GM19025 (cell line): ENCODE measurements at regions not wholly inside any gene's neighbourhood (a gene's known extent, or its start where the extent isn't known, plus 50 kb on each side); places are given as distances from the start of the nearest gene placed in this dataset.

Experiments
- ATAC-seq: cut with Tn5 transposase; IDR thresholded peaks from one replicate; pipeline ENCODE4 v1.9.1; 2021; ENCODE audit warnings: mild to moderate bottlenecking, low read depth, moderate library complexity; ENCODE audit not compliant: unreplicated experiment

- ATAC-seq: no peak
These were observed 77.9 kb upstream of the UQCRFS1 start for GRCh38 chr19:29290853-29291252.

DNA sequence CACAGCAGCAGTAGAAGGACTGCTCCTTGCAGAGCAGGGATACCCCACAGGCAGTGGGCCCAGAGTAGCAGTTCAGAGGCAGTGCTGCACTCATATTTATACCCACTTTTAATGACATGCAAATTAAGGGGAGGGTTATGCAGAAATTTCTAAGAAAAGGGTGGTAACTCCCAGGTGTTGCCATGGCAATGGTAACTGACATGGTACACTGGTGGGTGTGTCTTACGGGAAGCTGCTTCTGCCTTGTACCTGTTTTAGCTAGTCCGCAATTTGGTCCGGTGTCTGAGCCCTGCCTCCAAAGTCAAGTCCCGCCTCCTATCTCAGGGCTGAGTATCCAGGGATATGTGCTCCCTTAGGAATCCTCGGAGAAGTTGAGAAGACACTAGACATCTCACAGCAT is 79.2 kb upstream of the UQCRFS1 start:
- no peak for ATAC-seq

DNA sequence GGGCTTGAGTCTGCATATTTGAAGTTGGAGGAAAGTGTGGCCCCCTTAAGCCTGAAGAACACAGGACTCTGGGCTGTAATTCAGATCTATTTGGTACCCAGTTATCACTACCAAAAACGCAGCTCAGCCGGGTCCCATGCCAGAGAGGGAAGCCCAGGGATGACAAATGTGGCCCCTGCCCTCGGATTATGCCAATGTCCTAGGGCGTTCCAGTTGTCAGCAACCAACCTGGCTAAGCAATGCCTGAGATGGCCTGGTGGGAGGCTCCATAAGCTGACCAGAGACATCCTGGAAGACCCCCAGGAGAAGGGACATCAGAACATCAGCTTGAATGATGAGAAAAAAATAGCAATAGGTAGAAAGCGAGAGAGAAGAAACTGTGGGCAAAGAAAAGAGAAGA is 79.6 kb upstream of the UQCRFS1 start:
- no peak for ATAC-seq

DNA sequence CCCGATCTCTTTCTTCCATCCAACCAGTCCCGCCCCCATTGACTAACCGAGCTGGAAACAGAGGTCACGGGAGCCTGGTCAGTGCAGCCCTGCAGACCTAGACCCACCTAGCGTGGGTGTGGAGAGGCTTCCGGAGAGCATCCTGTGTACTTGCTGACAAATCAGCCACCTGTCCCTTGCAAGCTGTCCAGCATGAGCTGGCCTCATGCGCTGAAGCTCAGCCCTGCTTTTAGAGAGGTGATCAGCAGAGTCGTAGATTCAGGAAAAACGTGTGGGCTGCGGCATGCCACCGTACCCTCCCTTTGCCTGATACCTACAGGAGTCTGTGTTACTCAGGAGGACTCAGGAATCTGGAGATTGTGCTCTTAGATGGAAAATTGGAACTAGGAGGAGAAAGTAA is 80.3 kb upstream of the UQCRFS1 start:
- ATAC-seq: no peak

- no peak for ATAC-seq
These were observed 80.9 kb upstream of the UQCRFS1 start for GRCh38 chr19:29293736-29294342.

DNA sequence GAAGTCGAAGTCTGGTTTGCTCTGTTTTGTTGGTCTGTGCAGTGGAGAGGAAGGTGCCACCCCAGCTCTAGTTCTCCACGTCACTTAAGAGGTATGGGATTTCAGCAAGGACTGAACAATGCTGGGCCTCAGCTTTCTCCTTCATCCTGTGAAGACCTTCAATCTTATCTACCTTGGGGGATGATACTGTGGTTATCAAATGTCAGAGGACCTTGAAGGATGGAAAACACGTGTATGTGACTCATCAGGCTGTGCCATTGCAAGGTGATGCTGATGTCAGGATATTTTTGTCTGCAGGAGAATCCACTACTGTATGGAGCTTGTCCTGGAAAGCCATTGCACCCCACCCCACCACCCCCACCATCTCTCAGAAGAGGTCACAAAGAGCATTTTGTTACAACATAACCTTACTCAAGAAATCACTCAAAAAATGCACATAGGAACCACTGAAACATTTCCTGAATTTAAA is 81.4 kb upstream of the UQCRFS1 start:
- ATAC-seq: no peak

DNA sequence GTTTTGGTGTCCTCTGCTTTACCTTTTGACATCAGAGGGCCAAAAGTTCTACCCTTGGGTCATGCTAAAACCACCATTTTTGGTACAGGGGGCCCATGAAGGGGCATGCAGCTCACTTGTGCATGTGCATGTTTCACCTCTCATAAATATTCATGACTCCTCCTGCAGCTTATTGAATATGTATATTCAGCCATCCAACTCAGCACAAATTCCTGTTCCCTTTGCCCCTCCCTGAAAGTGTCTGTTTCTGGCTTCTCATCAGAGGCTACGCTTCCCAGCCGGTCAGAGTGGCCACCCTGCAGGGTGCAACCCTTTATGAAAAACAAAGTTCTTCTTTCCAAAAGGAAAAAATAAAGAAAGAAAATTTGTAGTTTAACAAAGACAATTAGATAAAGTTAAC is 82.3 kb upstream of the UQCRFS1 start:
- no peak for ATAC-seq

DNA sequence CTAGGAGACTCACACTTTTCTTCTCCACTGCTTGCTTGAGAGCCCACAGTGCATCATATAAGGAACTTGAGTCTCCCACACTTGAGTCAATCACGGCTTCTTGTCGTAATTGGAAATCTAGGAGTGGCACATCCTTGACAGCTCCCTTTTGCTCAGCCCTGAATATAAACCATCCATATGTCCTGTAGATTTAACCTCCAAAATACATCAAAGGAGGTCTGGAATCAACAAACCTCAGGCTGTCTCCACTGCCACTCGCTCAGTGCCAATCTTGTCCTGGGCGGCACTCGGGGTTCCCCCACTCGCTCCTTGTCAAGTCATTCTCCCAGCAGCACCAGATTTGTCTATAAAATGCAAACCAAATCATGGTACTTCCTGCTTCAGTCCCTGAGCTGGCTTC is 84.4 kb upstream of the UQCRFS1 start:
- no peak for ATAC-seq

GRCh38 chr19:29299416-29300380 is 86.7 kb upstream of the UQCRFS1 start:
- ATAC-seq: no peak

DNA sequence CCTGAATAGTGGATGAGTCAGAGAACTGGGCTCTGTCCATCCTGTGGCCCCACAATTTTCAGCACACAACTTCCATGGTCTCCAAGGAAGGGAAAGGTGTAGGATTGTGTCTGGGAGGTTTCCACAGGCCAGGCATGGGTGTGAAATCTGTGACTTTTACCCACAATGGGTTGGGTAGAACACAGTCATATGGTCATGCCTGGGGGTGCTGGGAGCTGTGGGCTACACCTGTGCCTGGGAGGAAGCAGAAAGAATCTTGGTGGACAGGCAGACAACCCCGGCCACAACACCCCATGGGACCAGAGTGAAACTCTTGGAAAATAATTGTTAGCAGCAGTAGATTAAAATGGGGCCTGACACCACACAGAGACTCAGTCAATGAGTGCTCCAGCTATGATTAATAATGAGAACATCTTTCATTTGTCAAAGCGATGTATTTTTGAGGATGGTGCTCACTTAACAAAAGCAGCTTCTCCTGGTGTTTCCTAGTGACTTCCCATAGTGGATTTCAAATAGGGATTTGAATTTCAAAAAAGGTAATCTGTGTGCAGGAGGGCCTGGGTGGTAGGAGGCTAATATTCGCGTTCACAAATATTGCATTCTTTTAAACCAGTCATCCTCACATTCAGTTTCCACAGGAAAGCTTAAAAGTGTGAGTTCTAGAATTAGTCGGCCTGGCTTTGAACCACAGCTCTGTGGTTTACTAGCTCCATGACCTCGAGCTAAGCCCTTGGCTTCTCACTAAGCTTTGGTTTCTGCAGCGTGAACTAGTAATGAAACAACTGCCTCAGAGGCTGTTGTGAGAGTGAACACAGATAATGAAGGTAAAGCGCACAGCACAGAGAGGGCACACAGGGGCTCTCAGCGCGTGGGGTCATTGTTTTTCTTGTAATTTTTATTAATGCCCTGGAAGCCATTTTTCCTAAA is 89.3 kb upstream of the UQCRFS1 start:
- ATAC-seq: no peak

- ATAC-seq: no peak
These were observed 90.2 kb upstream of the UQCRFS1 start for GRCh38 chr19:29303069-29303718.

- ATAC-seq: no peak
These were observed 90.8 kb upstream of the UQCRFS1 start for GRCh38 chr19:29303719-29304090.

GRCh38 chr19:29305268-29305667 is 92.3 kb upstream of the UQCRFS1 start:
- no peak for ATAC-seq

GRCh38 chr19:29308977-29309590 is 96.1 kb upstream of the UQCRFS1 start:
- no peak for ATAC-seq

DNA sequence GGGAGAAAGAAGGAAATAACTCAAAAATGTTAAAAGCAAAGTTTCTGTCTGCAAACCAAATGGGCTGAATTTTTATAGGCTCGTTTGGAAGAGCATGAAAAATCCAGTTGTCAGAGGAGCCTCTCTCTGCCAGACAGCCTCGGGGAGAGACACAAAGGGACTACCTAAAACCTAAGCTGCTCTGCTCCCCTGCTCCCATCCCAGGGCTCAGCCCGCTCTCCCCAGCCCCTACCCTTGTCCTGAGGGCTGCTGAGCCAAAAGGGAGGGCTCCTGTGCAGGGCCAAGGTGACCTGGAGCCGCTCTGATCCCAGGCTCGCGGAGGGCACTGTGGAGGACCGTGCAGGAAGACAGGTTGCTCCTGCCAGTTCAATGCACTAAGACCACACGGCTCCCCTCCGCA is 96.7 kb upstream of the UQCRFS1 start:
- no peak for ATAC-seq

DNA sequence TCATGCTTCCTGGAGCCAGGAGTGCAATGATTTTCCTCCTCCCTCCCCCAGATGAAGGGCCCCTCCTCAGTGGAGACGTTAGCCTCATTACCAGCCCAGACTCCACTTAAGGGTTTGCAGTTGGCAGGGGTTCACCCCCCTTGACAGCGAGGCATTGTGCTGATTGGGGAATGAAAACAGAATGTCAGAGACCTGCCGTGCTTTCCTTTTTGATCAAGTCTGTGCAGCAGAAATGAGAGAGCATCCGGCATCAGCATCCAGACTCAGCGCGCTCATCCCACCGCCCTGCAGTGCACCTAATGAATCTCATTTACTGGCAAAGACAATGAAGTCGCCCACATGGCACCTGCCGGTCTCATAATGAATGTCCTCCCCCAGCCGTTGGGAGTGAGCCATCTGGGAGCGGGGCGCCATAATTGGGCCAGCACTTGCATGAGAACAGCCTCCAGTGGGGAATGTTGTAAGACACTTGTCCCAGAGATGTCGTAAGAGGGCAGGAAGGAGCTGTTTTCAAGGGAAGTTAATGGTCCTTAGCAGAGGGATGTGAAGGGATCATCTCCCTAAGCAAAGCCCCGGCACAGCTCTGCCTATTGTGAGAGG is 98.3 kb upstream of the UQCRFS1 start:
- no peak for ATAC-seq

GRCh38 chr19:29315556-29316190 is 102.7 kb upstream of the UQCRFS1 start:
- no peak for ATAC-seq

- ATAC-seq: no peak
These were observed 105.6 kb upstream of the UQCRFS1 start for GRCh38 chr19:29318581-29318980.

DNA sequence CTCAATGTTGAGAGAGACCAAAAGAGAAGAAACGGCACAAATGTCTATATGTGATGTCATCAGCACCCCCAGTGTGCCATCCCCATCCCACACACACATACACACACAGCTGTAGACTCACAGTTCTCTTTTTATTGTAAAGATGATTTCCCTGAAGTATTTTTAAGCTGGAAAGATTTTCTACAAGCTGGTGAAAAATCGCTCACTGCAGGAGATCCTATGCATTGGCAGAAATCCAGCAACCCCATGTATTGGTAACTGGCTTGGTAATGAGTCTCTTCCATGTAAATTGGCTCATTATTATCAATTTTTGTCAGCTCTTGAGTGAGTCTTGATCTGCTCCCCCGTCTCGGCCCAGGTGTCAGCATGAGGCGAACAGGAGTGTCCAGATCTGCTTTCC is 107.1 kb upstream of the UQCRFS1 start:
- ATAC-seq: no peak
